ENCODE measurements at regions not wholly inside any gene's neighbourhood (a gene's known extent, or its start where the extent isn't known, plus 50 kb on each side); places are given as distances from the start of the nearest gene placed in this dataset.
"Not testable (repeated sequence)": the region's sequence is repeated elsewhere in the genome, so short reads cannot be mapped to it uniquely, and the experiment has no call there.

- peak; percentile 91 for TF ChIP-seq CTCF (IDR thresholded peaks at IDR 0.05; ENCODE audit: low read depth, low read length, poor library complexity, severe bottlenecking)
- H3K79me2 ChIP-seq (ENCODE audit: control insufficient read depth, low read length); H3K27me3 ChIP-seq (ENCODE audit: control insufficient read depth, low read length); H3K9me2 ChIP-seq (replicated peaks; ENCODE audit: control insufficient read depth, low read length); H4K20me1 ChIP-seq (ENCODE audit: control insufficient read depth, insufficient read depth, low read depth, low read length); H3K9me3 ChIP-seq (ENCODE audit: control insufficient read depth, insufficient read depth, low read length): not testable (repeated sequence)
- Histone ChIP-seq H3F3A (ENCODE audit: control insufficient read depth, insufficient read depth) (peaks cover 29% of the 10 kb centered on the region), H3K36me3 (ENCODE audit: control insufficient read depth, low read length) (peaks cover 30% of the 10 kb centered on the region), H3K4me2 (ENCODE audit: low read length) (peak overlapping the region; percentile 68), H3K4me3 (ENCODE audit: low read length) (peak overlapping the region; percentile 71), H3K4me1 (ENCODE audit: control insufficient read depth, low read length) (peaks cover 94% of the 10 kb centered on the region), H3K27ac (ENCODE audit: low read depth, low read length) (peak overlapping the region; percentile 86)
These were observed 822.6 kb downstream of the TMEM121 start for GRCh38 chr14:106348873-106349540.

- H3K9me2 ChIP-seq (replicated peaks; ENCODE audit: control insufficient read depth, low read length); H4K20me1 ChIP-seq (ENCODE audit: control insufficient read depth, insufficient read depth, low read depth, low read length); H3K27me3 ChIP-seq (ENCODE audit: control insufficient read depth, low read length); H3K79me2 ChIP-seq (ENCODE audit: control insufficient read depth, low read length); H3K9me3 ChIP-seq (ENCODE audit: control insufficient read depth, insufficient read depth, low read length): not testable (repeated sequence)
- H3K4me3 ChIP-seq (ENCODE audit: low read length) = peak overlapping the region; percentile 71
- H3K27ac ChIP-seq (ENCODE audit: low read depth, low read length) = peak overlapping the region; percentile 86
- H3K4me1 ChIP-seq (ENCODE audit: control insufficient read depth, low read length) = peaks cover 98% of the 10 kb centered on the region
- peak overlapping the region; percentile 68 for H3K4me2 ChIP-seq (ENCODE audit: low read length)
- H3F3A ChIP-seq (ENCODE audit: control insufficient read depth, insufficient read depth) = peaks cover 29% of the 10 kb centered on the region
- peaks cover 30% of the 10 kb centered on the region for H3K36me3 ChIP-seq (ENCODE audit: control insufficient read depth, low read length)
These were observed 823.5 kb downstream of the TMEM121 start for GRCh38 chr14:106349678-106350457.

- peak overlapping the region; percentile 95 for H3K4me2 ChIP-seq (ENCODE audit: low read length)
- H3K79me2 ChIP-seq (ENCODE audit: control insufficient read depth, low read length); H3K9me2 ChIP-seq (replicated peaks; ENCODE audit: control insufficient read depth, low read length); H3K9me3 ChIP-seq (ENCODE audit: control insufficient read depth, insufficient read depth, low read length); H3K27me3 ChIP-seq (ENCODE audit: control insufficient read depth, low read length); H4K20me1 ChIP-seq (ENCODE audit: control insufficient read depth, insufficient read depth, low read depth, low read length); H3K36me3 ChIP-seq (ENCODE audit: control insufficient read depth, low read length): not testable (repeated sequence)
- peaks cover 93% of the 10 kb centered on the region for H3K4me1 ChIP-seq (ENCODE audit: control insufficient read depth, low read length)
- peak overlapping the region; percentile 84 for H3K27ac ChIP-seq (ENCODE audit: low read depth, low read length)
- H3F3A ChIP-seq (ENCODE audit: control insufficient read depth, insufficient read depth) = peaks cover 17% of the 10 kb centered on the region
- peak overlapping the region; percentile 72 for H3K4me3 ChIP-seq (ENCODE audit: low read length)
These were observed 828.8 kb downstream of the TMEM121 start for GRCh38 chr14:106355007-106355791.

GRCh38 chr14:106355881-106356642 is 829.7 kb downstream of the TMEM121 start:
- not testable (repeated sequence) for H3K79me2 ChIP-seq (ENCODE audit: control insufficient read depth, low read length); H3K27me3 ChIP-seq (ENCODE audit: control insufficient read depth, low read length)

GRCh38 chr14:106356643-106356930 is 830.2 kb downstream of the TMEM121 start:
- H3K9me2 ChIP-seq (replicated peaks; ENCODE audit: control insufficient read depth, low read length); H3K79me2 ChIP-seq (ENCODE audit: control insufficient read depth, low read length); H3K27me3 ChIP-seq (ENCODE audit: control insufficient read depth, low read length); H4K20me1 ChIP-seq (ENCODE audit: control insufficient read depth, insufficient read depth, low read depth, low read length); H3K36me3 ChIP-seq (ENCODE audit: control insufficient read depth, low read length); H3K9me3 ChIP-seq (ENCODE audit: control insufficient read depth, insufficient read depth, low read length): not testable (repeated sequence)
- Histone ChIP-seq H3K4me2 (ENCODE audit: low read length) (peak overlapping the region; percentile 95), H3F3A (ENCODE audit: control insufficient read depth, insufficient read depth) (peaks cover 13% of the 10 kb centered on the region; the same call in 1 of the 2 replicates), H3K4me3 (ENCODE audit: low read length) (peak overlapping the region; percentile 72), H3K4me1 (ENCODE audit: control insufficient read depth, low read length) (peaks cover 79% of the 10 kb centered on the region), H3K27ac (ENCODE audit: low read depth, low read length) (peak overlapping the region; percentile 84)

More at GRCh38 chr14:106355881-106356642, 829.7 kb downstream of the TMEM121 start:
- H3K9me2 ChIP-seq (replicated peaks; ENCODE audit: control insufficient read depth, low read length); H4K20me1 ChIP-seq (ENCODE audit: control insufficient read depth, insufficient read depth, low read depth, low read length); H3K36me3 ChIP-seq (ENCODE audit: control insufficient read depth, low read length); H3K9me3 ChIP-seq (ENCODE audit: control insufficient read depth, insufficient read depth, low read length): not testable (repeated sequence)
- peaks cover 84% of the 10 kb centered on the region for H3K4me1 ChIP-seq (ENCODE audit: control insufficient read depth, low read length)
- peak overlapping the region; percentile 95 for H3K4me2 ChIP-seq (ENCODE audit: low read length)
- peak overlapping the region; percentile 72 for H3K4me3 ChIP-seq (ENCODE audit: low read length)
- H3F3A ChIP-seq (ENCODE audit: control insufficient read depth, insufficient read depth) = peaks cover 14% of the 10 kb centered on the region
- H3K27ac ChIP-seq (ENCODE audit: low read depth, low read length) = peak overlapping the region; percentile 84

Data from DOHH2 (cell line).